Muscle layer of duodenum (tissue), 2 donors: ENCODE measurements at regions not wholly inside any gene's neighbourhood (a gene's known extent, or its start where the extent isn't known, plus 50 kb on each side); places are given as distances from the start of the nearest gene placed in this dataset.

Experiments used
- H3K27ac ChIP-seq: one replicate; pipeline ENCODE4 v1.7.0; 2013; ENCODE audit warnings: mild to moderate bottlenecking, low read length
- H3K27me3 ChIP-seq: one replicate; pipeline ENCODE4 v1.7.0; 2013; ENCODE audit warnings: low read depth, mild to moderate bottlenecking, control low read depth, low read length
- H3K36me3 ChIP-seq, 2 donors: one replicate each; pipeline ENCODE4 v1.7.0; 2013; ENCODE audit warnings: low read length in 2 of 2, control low read depth in 1 of 2, mild to moderate bottlenecking in 1 of 2; ENCODE audit not compliant: insufficient read depth in 2 of 2, control insufficient read depth in 1 of 2
- H3K4me1 ChIP-seq, 2 donors: one replicate each; pipeline ENCODE4 v1.7.0; 2013; ENCODE audit warnings: low read length in 2 of 2, mild to moderate bottlenecking in 2 of 2, control low read depth in 1 of 2, moderate library complexity in 1 of 2; ENCODE audit not compliant: insufficient read depth in 2 of 2, control insufficient read depth in 1 of 2
- H3K4me3 ChIP-seq, 2 donors: one replicate each; pipeline ENCODE4 v1.7.0; 2013; ENCODE audit warnings: low read length in 2 of 2, low read depth in 1 of 2, mild to moderate bottlenecking in 1 of 2
- H3K9me3 ChIP-seq, 2 donors: one replicate each; pipeline ENCODE4 v1.7.0; 2013; ENCODE audit warnings: low read length in 2 of 2, control low read depth in 1 of 2, mild to moderate bottlenecking in 1 of 2; ENCODE audit not compliant: control insufficient read depth in 1 of 2
- donor health status: healthy.

DNA sequence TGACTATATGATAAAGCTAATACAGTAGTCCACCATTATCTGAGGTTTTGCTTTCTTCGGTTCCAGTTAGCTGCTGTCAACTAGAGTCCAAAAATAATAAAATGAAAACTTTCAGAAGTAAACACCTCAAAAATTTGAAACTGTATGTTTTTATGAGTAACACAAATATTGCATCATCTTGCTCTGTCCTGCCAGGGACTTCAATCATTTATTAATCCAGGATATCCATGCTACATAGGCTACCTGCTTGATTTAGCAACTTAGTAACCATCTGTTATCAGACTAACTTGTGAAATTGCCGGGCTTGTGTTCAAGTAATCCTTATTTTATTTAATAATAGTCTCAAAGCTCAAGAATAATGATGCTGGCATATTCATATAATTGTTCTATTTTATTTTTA, 1537.8 kb upstream of the PABPC4L start:
- Histone ChIP-seq H3K36me3 (no peaks in the 10 kb centered on the region), H3K4me1 (no peaks in the 10 kb centered on the region), H3K4me3 (no peak overlapping the region), H3K27ac (no peak overlapping the region), H3K27me3 (no peaks in the 10 kb centered on the region), H3K9me3 (no peaks in the 10 kb centered on the region)

DNA sequence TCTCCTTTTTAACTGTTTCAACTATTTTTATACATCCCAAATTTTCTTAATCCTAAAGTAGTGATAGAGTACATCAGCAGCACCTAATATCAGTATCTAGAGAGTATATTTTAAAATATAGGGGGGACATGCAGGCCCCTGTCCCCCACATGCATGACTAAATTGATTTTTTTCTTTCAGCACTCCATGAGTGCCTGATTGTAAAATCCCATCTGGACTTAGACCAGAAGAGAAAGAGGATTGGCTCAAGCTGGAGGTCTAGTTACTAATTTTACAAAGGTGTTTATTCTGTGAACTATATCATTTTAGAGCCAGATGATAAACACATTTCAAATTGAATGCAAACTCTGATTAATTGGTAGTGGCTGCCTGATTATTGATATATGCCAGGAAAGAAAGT, 1533.9 kb upstream of the PABPC4L start:
- no peak overlapping the region for H3K4me3 ChIP-seq
- no peaks in the 10 kb centered on the region for H3K36me3 ChIP-seq
- no peaks in the 10 kb centered on the region for H3K4me1 ChIP-seq
- H3K27me3 ChIP-seq: no peaks in the 10 kb centered on the region
- no peak overlapping the region for H3K27ac ChIP-seq
- no peaks in the 10 kb centered on the region for H3K9me3 ChIP-seq

DNA sequence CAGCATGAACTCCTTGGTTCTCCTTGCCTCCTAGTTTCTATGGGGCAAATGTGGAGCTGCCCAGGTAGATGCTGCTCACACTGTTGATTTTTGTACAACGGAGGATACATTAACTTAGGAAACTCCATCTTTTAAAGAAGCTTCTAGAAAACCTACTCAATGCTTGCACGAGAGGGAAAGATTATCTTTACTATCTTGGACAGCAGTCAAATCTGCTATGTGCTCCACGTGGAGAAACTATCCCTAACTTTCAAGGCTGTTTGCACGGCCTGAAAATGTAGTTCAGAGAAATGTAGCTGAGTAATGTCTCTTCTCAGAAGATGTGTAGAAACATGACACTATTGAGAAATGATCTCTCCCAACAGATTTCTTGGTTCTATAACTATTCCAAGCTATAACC, 1530.9 kb upstream of the PABPC4L start:
- Histone ChIP-seq H3K9me3 (no peaks in the 10 kb centered on the region), H3K4me1 (no peaks in the 10 kb centered on the region), H3K27me3 (no peaks in the 10 kb centered on the region), H3K36me3 (no peaks in the 10 kb centered on the region), H3K4me3 (no peak overlapping the region), H3K27ac (no peak overlapping the region)

DNA sequence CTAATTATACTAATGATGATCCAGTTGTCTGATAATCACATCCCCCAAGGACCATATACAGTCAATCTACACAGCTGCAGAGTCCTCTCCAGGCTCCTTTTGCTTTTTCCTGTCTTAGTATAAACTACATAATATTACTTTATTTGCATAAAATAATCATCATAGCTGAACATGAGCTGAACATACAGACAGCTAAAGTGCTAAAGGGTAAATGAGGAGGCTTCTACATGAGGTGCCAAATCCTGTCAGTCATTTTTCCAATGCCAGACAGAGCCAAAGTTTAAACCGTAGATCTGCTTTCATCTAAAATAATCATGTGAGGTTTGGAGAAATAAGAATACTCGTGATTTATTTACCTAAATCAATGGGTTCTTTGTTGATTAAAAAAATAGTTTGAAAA, 1530.1 kb upstream of the PABPC4L start:
- Histone ChIP-seq H3K4me1 (no peaks in the 10 kb centered on the region), H3K9me3 (no peaks in the 10 kb centered on the region), H3K4me3 (no peak overlapping the region), H3K36me3 (no peaks in the 10 kb centered on the region), H3K27ac (no peak overlapping the region), H3K27me3 (no peaks in the 10 kb centered on the region)

DNA sequence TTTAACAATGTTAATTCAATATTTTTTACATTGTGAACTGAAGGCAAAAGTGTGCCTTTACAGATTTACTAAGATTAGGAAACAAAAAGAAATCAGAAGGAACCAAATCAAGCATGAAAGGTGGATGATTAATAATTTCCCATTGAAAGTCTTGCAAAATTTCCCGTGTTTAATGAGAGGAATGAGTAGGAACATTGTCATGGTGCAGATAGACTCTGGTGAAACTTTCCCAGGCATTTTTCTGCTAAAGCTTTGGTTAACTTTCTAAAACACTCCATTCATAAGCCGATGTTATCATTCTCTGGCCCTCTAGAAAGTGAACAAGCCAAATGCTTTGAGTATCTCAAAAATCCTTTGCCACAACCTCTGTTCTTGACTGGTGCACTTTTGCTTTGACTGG, 1522.8 kb upstream of the PABPC4L start:
- Histone ChIP-seq H3K27ac (no peak overlapping the region), H3K27me3 (no peaks in the 10 kb centered on the region), H3K36me3 (no peaks in the 10 kb centered on the region), H3K4me3 (no peak overlapping the region), H3K9me3 (no peaks in the 10 kb centered on the region), H3K4me1 (no peaks in the 10 kb centered on the region)

DNA sequence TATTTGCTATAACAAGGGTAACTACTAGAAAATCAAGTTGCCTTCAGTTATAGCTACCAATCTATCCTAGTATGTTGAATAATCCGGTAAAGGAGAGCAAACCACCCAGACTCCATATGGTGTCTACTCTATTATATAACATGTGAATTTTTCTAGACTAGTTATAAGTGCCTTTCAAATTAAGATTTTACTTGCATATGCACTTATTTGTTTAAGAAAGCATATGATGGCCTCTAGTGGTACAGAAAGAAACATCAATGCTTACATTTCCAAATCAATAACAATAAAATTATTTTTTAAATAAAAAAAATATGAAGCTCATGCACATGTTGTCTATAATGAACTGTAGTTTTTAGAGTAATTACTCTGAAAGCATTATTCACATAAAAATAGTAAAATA, 1516.4 kb upstream of the PABPC4L start:
- Histone ChIP-seq H3K36me3 (no peaks in the 10 kb centered on the region), H3K27me3 (no peaks in the 10 kb centered on the region), H3K4me1 (no peaks in the 10 kb centered on the region), H3K4me3 (no peak overlapping the region), H3K27ac (no peak overlapping the region), H3K9me3 (no peaks in the 10 kb centered on the region)

DNA sequence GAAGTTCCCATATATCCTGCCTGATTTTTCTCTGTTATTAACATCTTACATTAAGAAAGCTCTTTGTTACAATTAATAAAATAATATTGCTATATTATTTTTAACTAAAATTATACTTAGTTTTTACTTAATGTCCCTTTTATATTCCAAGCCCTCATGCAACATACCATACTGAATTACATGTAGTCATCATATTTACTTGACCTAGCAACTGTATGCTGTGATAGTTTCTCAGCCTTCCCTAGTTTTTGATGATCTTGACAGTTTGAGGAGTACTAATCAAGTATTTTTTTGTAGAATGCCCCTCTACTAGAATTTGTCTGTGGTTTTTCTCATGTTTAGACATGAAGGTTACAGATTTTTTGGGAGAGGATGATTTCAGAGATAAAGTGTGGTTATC, 1503.8 kb upstream of the PABPC4L start:
- no peaks in the 10 kb centered on the region for H3K9me3 ChIP-seq
- no peaks in the 10 kb centered on the region for H3K36me3 ChIP-seq
- H3K27ac ChIP-seq: no peak overlapping the region
- no peak overlapping the region for H3K4me3 ChIP-seq
- H3K27me3 ChIP-seq: no peaks in the 10 kb centered on the region
- no peaks in the 10 kb centered on the region for H3K4me1 ChIP-seq

DNA sequence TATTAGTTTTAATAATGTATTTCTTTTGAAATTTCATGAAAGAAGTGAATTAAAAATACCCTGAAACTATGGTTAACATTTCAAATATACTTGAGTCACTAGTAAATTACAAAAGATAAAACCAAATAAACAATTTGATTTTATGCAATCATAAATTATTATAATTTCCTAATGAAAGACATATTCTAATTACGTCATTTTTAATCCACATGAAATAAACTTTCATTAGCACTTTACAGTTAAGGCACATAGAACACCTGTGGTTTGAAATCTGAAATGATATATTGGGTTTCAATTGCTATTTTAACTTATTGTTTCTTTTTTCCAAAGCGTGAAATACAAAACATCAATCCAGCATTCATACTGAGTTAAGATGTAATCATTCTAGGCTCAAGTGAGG, 1492.5 kb upstream of the PABPC4L start:
- no peaks in the 10 kb centered on the region for H3K9me3 ChIP-seq
- no peaks in the 10 kb centered on the region for H3K27me3 ChIP-seq
- H3K4me3 ChIP-seq: no peak overlapping the region
- no peaks in the 10 kb centered on the region for H3K36me3 ChIP-seq
- H3K4me1 ChIP-seq: no peaks in the 10 kb centered on the region
- H3K27ac ChIP-seq: no peak overlapping the region

DNA sequence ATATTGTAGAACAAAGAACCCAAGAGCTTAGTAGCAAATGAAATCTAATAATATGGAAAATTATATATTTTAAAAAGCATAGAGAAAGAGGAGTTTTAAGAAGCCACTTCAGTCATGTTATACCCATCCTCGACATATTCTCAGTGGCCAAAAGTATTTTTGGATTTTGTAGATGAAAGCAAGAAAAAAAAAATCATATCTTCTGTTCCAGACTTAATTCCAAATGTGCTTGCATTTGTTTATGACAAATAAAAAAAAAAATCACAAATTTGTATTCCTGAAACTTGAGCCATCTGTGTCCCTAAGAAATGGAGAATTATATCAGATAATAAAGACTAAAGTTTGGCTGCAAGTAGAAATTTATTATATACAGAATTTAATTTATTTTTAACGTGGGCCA, 1482.4 kb upstream of the PABPC4L start:
- Histone ChIP-seq H3K27ac (no peak overlapping the region), H3K4me1 (no peaks in the 10 kb centered on the region), H3K4me3 (no peak overlapping the region), H3K27me3 (no peaks in the 10 kb centered on the region), H3K36me3 (no peaks in the 10 kb centered on the region), H3K9me3 (no peaks in the 10 kb centered on the region)

DNA sequence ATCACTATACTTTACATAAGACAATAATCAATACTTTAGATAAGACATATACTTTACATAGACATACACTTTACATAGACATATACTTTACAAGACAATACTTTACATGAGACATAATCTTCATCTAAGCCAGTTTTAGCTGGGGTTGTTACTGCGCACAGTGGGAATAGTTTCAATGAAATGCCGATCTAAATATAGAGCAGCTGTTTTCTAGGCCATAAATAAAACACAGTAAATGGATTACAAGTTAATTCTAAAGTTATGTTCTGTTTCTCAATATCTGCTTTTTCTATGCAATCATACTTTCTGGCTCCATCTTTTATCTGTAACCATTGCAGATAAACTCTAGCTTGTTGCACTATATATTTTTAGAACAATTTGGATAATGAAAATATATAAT, 1470.6 kb upstream of the PABPC4L start:
- Histone ChIP-seq H3K27me3 (no peaks in the 10 kb centered on the region), H3K4me3 (no peak overlapping the region), H3K4me1 (no peaks in the 10 kb centered on the region), H3K9me3 (no peaks in the 10 kb centered on the region), H3K36me3 (no peaks in the 10 kb centered on the region), H3K27ac (no peak overlapping the region)

DNA sequence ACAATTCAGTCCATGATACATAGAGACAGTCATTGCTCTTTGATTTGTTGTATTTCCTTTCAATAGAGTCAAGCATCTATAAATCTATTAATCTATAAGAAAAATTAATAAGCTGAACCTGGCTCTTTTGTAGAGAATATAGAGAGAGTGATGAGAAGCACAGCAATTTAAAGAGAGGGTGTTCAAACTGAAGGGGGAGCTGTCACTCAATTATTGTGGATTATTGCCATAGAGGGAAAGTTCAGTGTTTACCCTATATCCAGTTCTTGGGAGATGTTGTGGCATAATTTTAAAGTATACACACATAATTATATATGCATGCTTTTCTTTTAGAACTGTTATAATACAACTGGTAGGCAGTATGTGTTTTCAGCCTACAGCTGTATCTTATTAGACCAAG, 1469.0 kb upstream of the PABPC4L start:
- H3K27ac ChIP-seq: no peak overlapping the region
- no peaks in the 10 kb centered on the region for H3K9me3 ChIP-seq
- H3K4me1 ChIP-seq: no peaks in the 10 kb centered on the region
- H3K36me3 ChIP-seq: no peaks in the 10 kb centered on the region
- no peaks in the 10 kb centered on the region for H3K27me3 ChIP-seq
- H3K4me3 ChIP-seq: no peak overlapping the region
